ENCODE measurements at regions not wholly inside any gene's neighbourhood (a gene's known extent, or its start where the extent isn't known, plus 50 kb on each side); places are given as distances from the start of the nearest gene placed in this dataset.

- no TSS peak for BruUV-seq (replicated peaks)
- CTCF ChIA-PET = no interaction called here
- Mint-ChIP-seq H3K9me3 (ENCODE audit: low read depth, unreplicated experiment) (no peaks in the 10 kb centered on the region), H3K27me3 (ENCODE audit: unreplicated experiment) (no peaks in the 10 kb centered on the region), H3K4me1 (ENCODE audit: low read depth, unreplicated experiment) (peaks cover 9% of the 10 kb centered on the region), H3K27ac (ENCODE audit: unreplicated experiment) (no peak overlapping the region), H3K36me3 (ENCODE audit: insufficient read depth, unreplicated experiment) (no peaks in the 10 kb centered on the region), H3K4me3 (ENCODE audit: low read depth, unreplicated experiment) (no peak overlapping the region)
- TF ChIP-seq CTCF (IDR thresholded peaks at IDR 0.05; ENCODE audit: unreplicated experiment) = no peak
- intact Hi-C loops (cut with micrococcal nuclease; ENCODE audit: unreplicated experiment) = no loop called here
- no peak for DNase-seq
These were observed 317.7 kb upstream of the ONECUT1 start for GRCh38 chr15:53107855-53108254.

- Mint-ChIP-seq H3K36me3 (ENCODE audit: insufficient read depth, unreplicated experiment) (no peaks in the 10 kb centered on the region), H3K27me3 (ENCODE audit: unreplicated experiment) (no peaks in the 10 kb centered on the region), H3K4me3 (ENCODE audit: low read depth, unreplicated experiment) (no peak overlapping the region), H3K27ac (ENCODE audit: unreplicated experiment) (no peak overlapping the region), H3K9me3 (ENCODE audit: low read depth, unreplicated experiment) (no peaks in the 10 kb centered on the region), H3K4me1 (ENCODE audit: low read depth, unreplicated experiment) (peaks cover 12% of the 10 kb centered on the region)
- no peak for DNase-seq
- no peak for TF ChIP-seq CTCF (IDR thresholded peaks at IDR 0.05; ENCODE audit: unreplicated experiment)
- intact Hi-C loops (cut with micrococcal nuclease; ENCODE audit: unreplicated experiment) = no loop called here
- BruUV-seq (replicated peaks) = no TSS peak
- CTCF ChIA-PET = no interaction called here
These were observed 316.6 kb upstream of the ONECUT1 start for GRCh38 chr15:53106505-53107286.

- intact Hi-C loops (cut with micrococcal nuclease; ENCODE audit: unreplicated experiment) = no loop called here
- Mint-ChIP-seq H3K4me1 (ENCODE audit: low read depth, unreplicated experiment) (peaks cover 8% of the 10 kb centered on the region), H3K36me3 (ENCODE audit: insufficient read depth, unreplicated experiment) (no peaks in the 10 kb centered on the region), H3K27ac (ENCODE audit: unreplicated experiment) (no peak overlapping the region), H3K9me3 (ENCODE audit: low read depth, unreplicated experiment) (no peaks in the 10 kb centered on the region), H3K27me3 (ENCODE audit: unreplicated experiment) (no peaks in the 10 kb centered on the region), H3K4me3 (ENCODE audit: low read depth, unreplicated experiment) (no peak overlapping the region)
- CTCF ChIA-PET = interaction anchor here (0.6 kb wide), 1 partner anchor 339 kb away, joined by 3 read pairs; no protein-coding TSS in a partner anchor
- TF ChIP-seq CTCF (IDR thresholded peaks at IDR 0.05; ENCODE audit: unreplicated experiment) = no peak
- DNase-seq = peak; percentile 3
- no TSS peak for BruUV-seq (replicated peaks)
These were observed 312.3 kb upstream of the ONECUT1 start for GRCh38 chr15:53102483-53102882.

GRCh38 chr15:53080484-53080883, 290.3 kb upstream of the ONECUT1 start:
- peaks cover 9% of the 10 kb centered on the region for H3K27me3 Mint-ChIP-seq (ENCODE audit: unreplicated experiment)
- TF ChIP-seq CTCF (IDR thresholded peaks at IDR 0.05; ENCODE audit: unreplicated experiment) = no peak
- H3K4me3 Mint-ChIP-seq (ENCODE audit: low read depth, unreplicated experiment) = no peak overlapping the region
- CTCF ChIA-PET = no interaction called here
- no peak for DNase-seq
- intact Hi-C loops (cut with micrococcal nuclease; ENCODE audit: unreplicated experiment) = no loop called here
- no peak overlapping the region for H3K27ac Mint-ChIP-seq (ENCODE audit: unreplicated experiment)
- H3K9me3 Mint-ChIP-seq (ENCODE audit: low read depth, unreplicated experiment) = no peaks in the 10 kb centered on the region
- H3K36me3 Mint-ChIP-seq (ENCODE audit: insufficient read depth, unreplicated experiment) = no peaks in the 10 kb centered on the region
- H3K4me1 Mint-ChIP-seq (ENCODE audit: low read depth, unreplicated experiment) = no peaks in the 10 kb centered on the region
- BruUV-seq (replicated peaks) = no TSS peak
